ENCODE measurements at regions not wholly inside any gene's neighbourhood (a gene's known extent, or its start where the extent isn't known, plus 50 kb on each side); places are given as distances from the start of the nearest gene placed in this dataset.
"Not testable (repeated sequence)": the region's sequence is repeated elsewhere in the genome, so short reads cannot be mapped to it uniquely, and the experiment has no call there.

GRCh38 chr5:127202738-127203137 lies 87.9 kb upstream of the MEGF10 start:
- not testable (repeated sequence) for TF ChIP-seq EZH2phosphoT487 (IDR thresholded peaks at IDR 0.05; ENCODE audit: low read depth)
- TF ChIP-seq, protein P1, sequence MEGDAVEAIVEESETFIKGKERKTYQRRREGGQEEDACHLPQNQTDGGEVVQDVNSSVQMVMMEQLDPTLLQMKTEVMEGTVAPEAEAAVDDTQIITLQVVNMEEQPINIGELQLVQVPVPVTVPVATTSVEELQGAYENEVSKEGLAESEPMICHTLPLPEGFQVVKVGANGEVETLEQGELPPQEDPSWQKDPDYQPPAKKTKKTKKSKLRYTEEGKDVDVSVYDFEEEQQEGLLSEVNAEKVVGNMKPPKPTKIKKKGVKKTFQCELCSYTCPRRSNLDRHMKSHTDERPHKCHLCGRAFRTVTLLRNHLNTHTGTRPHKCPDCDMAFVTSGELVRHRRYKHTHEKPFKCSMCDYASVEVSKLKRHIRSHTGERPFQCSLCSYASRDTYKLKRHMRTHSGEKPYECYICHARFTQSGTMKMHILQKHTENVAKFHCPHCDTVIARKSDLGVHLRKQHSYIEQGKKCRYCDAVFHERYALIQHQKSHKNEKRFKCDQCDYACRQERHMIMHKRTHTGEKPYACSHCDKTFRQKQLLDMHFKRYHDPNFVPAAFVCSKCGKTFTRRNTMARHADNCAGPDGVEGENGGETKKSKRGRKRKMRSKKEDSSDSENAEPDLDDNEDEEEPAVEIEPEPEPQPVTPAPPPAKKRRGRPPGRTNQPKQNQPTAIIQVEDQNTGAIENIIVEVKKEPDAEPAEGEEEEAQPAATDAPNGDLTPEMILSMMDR (IDR thresholded peaks at IDR 0.05; ENCODE audit: low read depth, low read length), result not testable (repeated sequence)

Data from OCI-LY3 (cell line).